GM23338 (cell line): ENCODE measurements at regions not wholly inside any gene's neighbourhood (a gene's known extent, or its start where the extent isn't known, plus 50 kb on each side); places are given as distances from the start of the nearest gene placed in this dataset.

ENCODE experiments used
- ATAC-seq: fragments of 200-7000 bp; cut with Tn5 transposase; 3 replicates; pipeline ENCODE4 v1.9.1; 2020
- DNase-seq: peaks from one replicate; pipeline ENCODE4 v3.0.0-alpha.2; 2015; ENCODE audit warnings: low spot score
- H2AFZ ChIP-seq: fragments of 200-600 bp; sonication (generic); 2 replicates; pipeline ENCODE4 v1.8.0; 2016; ENCODE audit warnings: antibody characterized with exemption, mild to moderate bottlenecking, moderate library complexity
- H3F3A ChIP-seq: fragments of 200-600 bp; sonication (generic); replicated peaks from 2 replicates; pipeline ENCODE4 v1.8.0; 2017; ENCODE audit warnings: antibody characterized with exemption, mixed run types, low read depth
- H3K27ac ChIP-seq: fragments of 200-600 bp; sonication (generic); 2 replicates; pipeline ENCODE4 v1.6.1; 2016; ENCODE audit warnings: low read depth
- H3K27me3 ChIP-seq: fragments of 200-600 bp; sonication (generic); 2 replicates; pipeline ENCODE4 v1.8.0; 2016; ENCODE audit warnings: mild to moderate bottlenecking, mixed run types, moderate library complexity; ENCODE audit not compliant: insufficient read depth
- H3K36me3 ChIP-seq: fragments of 200-600 bp; sonication (generic); 2 replicates; pipeline ENCODE4 v1.8.0; 2016; ENCODE audit warnings: mild to moderate bottlenecking; ENCODE audit not compliant: insufficient read depth
- H3K4me1 ChIP-seq: fragments of 200-600 bp; sonication (generic); 2 replicates; pipeline ENCODE4 v1.8.0; 2016; ENCODE audit warnings: mild to moderate bottlenecking, moderate library complexity; ENCODE audit not compliant: insufficient read depth
- H3K4me2 ChIP-seq: fragments of 200-600 bp; sonication (generic); 2 replicates; pipeline ENCODE4 v1.7.1; 2017; ENCODE audit warnings: mixed run types
- H3K4me3 ChIP-seq: fragments of 200-600 bp; sonication (generic); 2 replicates; pipeline ENCODE4 v1.6.1; 2016; ENCODE audit warnings: mixed run types
- H3K79me2 ChIP-seq: fragments of 200-600 bp; sonication (generic); replicated peaks from 2 replicates; pipeline ENCODE4 v1.8.0; 2017; ENCODE audit warnings: mild to moderate bottlenecking; ENCODE audit not compliant: insufficient read depth
- H3K9me2 ChIP-seq: fragments of 200-600 bp; sonication (generic); 2 replicates; pipeline ENCODE4 v1.8.0; 2017; ENCODE audit not compliant: insufficient read depth
- H4K20me1 ChIP-seq: fragments of 200-600 bp; sonication (generic); replicated peaks from 2 replicates; pipeline ENCODE4 v1.8.0; 2017; ENCODE audit warnings: mild to moderate bottlenecking; ENCODE audit not compliant: insufficient read depth
- H3K27ac Mint-ChIP-seq: 2 replicates; pipeline ENCODE4 v1.8.0; 2020; ENCODE audit warnings: inconsistent platforms, mild to moderate bottlenecking, moderate library complexity, mixed read lengths
- H3K27me3 Mint-ChIP-seq: 3 replicates; pipeline ENCODE4 v1.8.0; 2022; ENCODE audit warnings: low read depth, mild to moderate bottlenecking, moderate library complexity, mixed read lengths, inconsistent platforms; ENCODE audit not compliant: insufficient read depth, poor library complexity
- H3K36me3 Mint-ChIP-seq: 3 replicates; pipeline ENCODE4 v1.8.0; 2021; ENCODE audit warnings: low read depth, mild to moderate bottlenecking, inconsistent platforms, moderate library complexity, mixed read lengths
- H3K4me1 Mint-ChIP-seq: 3 replicates; pipeline ENCODE4 v1.8.0; 2020; ENCODE audit warnings: mild to moderate bottlenecking, inconsistent platforms, mixed read lengths
- H3K4me3 Mint-ChIP-seq: 3 replicates; pipeline ENCODE4 v1.8.0; 2021; ENCODE audit warnings: moderate library complexity, mild to moderate bottlenecking, inconsistent platforms, mixed read lengths
- H3K9me3 Mint-ChIP-seq: 3 replicates; pipeline ENCODE4 v1.8.0; 2020; ENCODE audit warnings: moderate library complexity, mild to moderate bottlenecking, inconsistent platforms, mixed read lengths
- CREB1 ChIP-seq: fragments of 250-450 bp; sonication (Bioruptor Pico); IDR thresholded peaks from 2 replicates; pipeline ENCODE4 v1.5.0; 2020; ENCODE audit warnings: low read depth, mild to moderate bottlenecking, moderate library complexity
- EZH2 ChIP-seq: fragments of 200-600 bp; sonication (generic); IDR thresholded peaks from one replicate; pipeline ENCODE4 v1.8.0; 2017; ENCODE audit warnings: antibody characterized with exemption, mild to moderate bottlenecking, low read depth; ENCODE audit not compliant: unreplicated experiment
- EZH2phosphoT487 ChIP-seq: fragments of 200-600 bp; sonication (generic); IDR thresholded peaks from one replicate; pipeline ENCODE4 v1.8.1; 2018; ENCODE audit warnings: antibody characterized with exemption; ENCODE audit not compliant: unreplicated experiment
- JUNB ChIP-seq: IDR thresholded peaks from one replicate; pipeline ENCODE4 v1.6.1; 2016; ENCODE audit warnings: antibody characterized with exemption; ENCODE audit not compliant: unreplicated experiment
- NANOG ChIP-seq: IDR thresholded peaks from 2 replicates; pipeline ENCODE4 v1.6.1; 2016; ENCODE audit warnings: antibody characterized with exemption, borderline replicate concordance
- ZNF114 ChIP-seq: fragments of 250-450 bp; sonication (Bioruptor Pico); IDR thresholded peaks from 2 replicates; pipeline ENCODE4 v1.5.0; 2020; ENCODE audit warnings: mild to moderate bottlenecking, moderate library complexity
- ZNF331 ChIP-seq: fragments of 250-450 bp; sonication (Bioruptor Pico); IDR thresholded peaks from 2 replicates; pipeline ENCODE4 v1.5.0; 2020; ENCODE audit warnings: low read depth, mild to moderate bottlenecking, moderate library complexity
- ZNF462 ChIP-seq: fragments of 250-450 bp; sonication (Bioruptor Pico); IDR thresholded peaks from 2 replicates; pipeline ENCODE4 v1.5.0; 2020; ENCODE audit warnings: mild to moderate bottlenecking, moderate library complexity

- Histone ChIP-seq H3K9me2 (no peaks in the 10 kb centered on the region), H3K4me2 (no peak overlapping the region), H2AFZ (no peak overlapping the region), H3K79me2 (no peaks in the 10 kb centered on the region), H3K36me3 (0 out of 2 replicates have a peak, but pooled peaks cover 9% of the 10 kb centered on the region), H3K4me1 (no peaks in the 10 kb centered on the region), H3K27me3 (no peaks in the 10 kb centered on the region), H3F3A (no peaks in the 10 kb centered on the region), H4K20me1 (no peaks in the 10 kb centered on the region), H3K4me3 (no peak overlapping the region), H3K27ac (no peak overlapping the region)
- DNase-seq (no peak), ATAC-seq (no peak)
- Mint-ChIP-seq H3K4me1 (no peaks in the 10 kb centered on the region), H3K4me3 (no peak overlapping the region), H3K27me3 (peaks cover 5% of the 10 kb centered on the region), H3K36me3 (peaks cover 5% of the 10 kb centered on the region; the same call in 2 of the 3 replicates), H3K9me3 (peaks cover 17% of the 10 kb centered on the region), H3K27ac (no peak overlapping the region)
- no peak for TF ChIP-seq ZNF462 (CRISPR knock-in tag)
- no peak for TF ChIP-seq EZH2
- no peak for TF ChIP-seq ZNF114 (CRISPR knock-in tag)
- no peak for TF ChIP-seq ZNF331 (CRISPR knock-in tag)
- TF ChIP-seq CREB1 (CRISPR knock-in tag): no peak
- TF ChIP-seq JUNB: no peak
- no peak for TF ChIP-seq NANOG
- no peak for TF ChIP-seq EZH2phosphoT487
These were observed 80.4 kb upstream of the OSMR start for GRCh38 chr5:38765399-38765861.
